HEK293T (cell line): ENCODE measurements at regions not wholly inside any gene's neighbourhood (a gene's known extent, or its start where the extent isn't known, plus 50 kb on each side); places are given as distances from the start of the nearest gene placed in this dataset.
"Not testable (repeated sequence)": the region's sequence is repeated elsewhere in the genome, so short reads cannot be mapped to it uniquely, and the experiment has no call there.

Experiments used
- CTCF ChIA-PET: fragments of 350-600 bp; formaldehyde crosslinking; extraction: SDS; loops from one replicate; lab custom pipeline; 2021; ENCODE audit warnings: antibody characterized with exemption, inconsistent platforms; lab: Yijun Ruan, JAX
- POLR2A ChIA-PET: fragments of 350-600 bp; formaldehyde crosslinking; extraction: SDS; loops from one replicate; lab custom pipeline; 2020; ENCODE audit warnings: antibody characterized with exemption, inconsistent platforms; lab: Yijun Ruan, JAX
- DNase-seq: peaks from one replicate; pipeline ENCODE4 v3.0.0; 2012; ENCODE audit warnings: mixed read lengths; ENCODE audit errors: extremely low spot score
- ARNT ChIP-seq: fragments of 450-650 bp; IDR thresholded peaks from 2 replicates; pipeline ENCODE4 v1.6.1; 2017; ENCODE audit warnings: mild to moderate bottlenecking
- BHLHE40 ChIP-seq: fragments of 450-650 bp; IDR thresholded peaks from 2 replicates; pipeline ENCODE4 v1.6.1; 2016; ENCODE audit warnings: mild to moderate bottlenecking, moderate library complexity, borderline replicate concordance
- CTBP1 ChIP-seq: fragments of 450-650 bp; IDR thresholded peaks from 2 replicates; pipeline ENCODE4 v1.6.1; 2016; ENCODE audit warnings: borderline replicate concordance
- ELF4 ChIP-seq: fragments of 450-650 bp; IDR thresholded peaks from 2 replicates; pipeline ENCODE4 v1.6.1; 2017; ENCODE audit warnings: antibody characterized with exemption
- FOXA1 ChIP-seq: fragments of 450-650 bp; IDR thresholded peaks from 2 replicates; pipeline ENCODE4 v1.6.1; 2016; ENCODE audit warnings: mild to moderate bottlenecking
- FOXK2 ChIP-seq: fragments of 450-650 bp; IDR thresholded peaks from 2 replicates; pipeline ENCODE4 v1.6.1; 2016; ENCODE audit warnings: mild to moderate bottlenecking
- FOXM1 ChIP-seq: fragments of 450-650 bp; IDR thresholded peaks from 2 replicates; pipeline ENCODE4 v1.6.1; 2017; ENCODE audit warnings: mild to moderate bottlenecking, borderline replicate concordance
- HDGF ChIP-seq: fragments of 450-650 bp; IDR thresholded peaks from 2 replicates; pipeline ENCODE4 v1.6.1; 2017; ENCODE audit warnings: antibody characterized with exemption, borderline replicate concordance
- L3MBTL2 ChIP-seq: fragments of 450-650 bp; conservative IDR thresholded peaks from 2 replicates; pipeline ENCODE4 v1.6.1; 2016; ENCODE audit warnings: mild to moderate bottlenecking
- LEF1 ChIP-seq: fragments of 450-650 bp; IDR thresholded peaks from 2 replicates; pipeline ENCODE4 v1.6.1; 2017; ENCODE audit warnings: mild to moderate bottlenecking, borderline replicate concordance
- NFRKB ChIP-seq: fragments of 450-650 bp; IDR thresholded peaks from 2 replicates; pipeline ENCODE4 v1.6.1; 2016; ENCODE audit warnings: mild to moderate bottlenecking, moderate library complexity
- SP1 ChIP-seq: fragments of 450-650 bp; IDR thresholded peaks from 2 replicates; pipeline ENCODE4 v1.6.1; 2017
- SUZ12 ChIP-seq: fragments of 450-650 bp; IDR thresholded peaks from 2 replicates; pipeline ENCODE4 v1.6.1; 2016; ENCODE audit warnings: mild to moderate bottlenecking
- TARDBP ChIP-seq: fragments of 450-650 bp; IDR thresholded peaks from 2 replicates; pipeline ENCODE4 v1.6.1; 2016
- ZNF384 ChIP-seq: fragments of 450-650 bp; IDR thresholded peaks from 2 replicates; pipeline ENCODE4 v1.6.1; 2016
- TF ChIP-seq, protein P1 (sequence below): fragments of 450-650 bp; IDR thresholded peaks from 2 replicates; pipeline ENCODE4 v1.6.1; 2016

DNA sequence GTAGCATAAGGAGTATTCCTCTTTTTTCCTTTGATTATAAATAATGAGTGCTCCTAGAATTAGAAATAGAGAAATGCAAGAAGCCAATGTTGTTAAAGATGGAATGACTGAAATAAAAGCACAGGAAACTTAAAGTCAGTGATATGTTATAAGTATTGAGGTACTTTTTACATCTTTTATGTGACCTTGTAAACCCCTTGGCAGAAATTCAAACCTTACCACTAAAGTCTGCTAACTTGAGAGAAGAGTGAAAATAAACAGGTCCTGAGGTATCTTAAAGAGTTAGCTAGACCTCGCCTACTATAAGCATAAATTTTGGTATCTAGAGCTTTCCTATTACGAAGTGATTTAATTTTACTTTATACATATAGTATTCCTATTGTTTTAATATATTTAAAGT lies 188.2 kb downstream of the DKK1 start:
- ChIA-PET CTCF (interaction anchor here (0.6 kb wide), 1 partner anchor 1696 kb away, joined by 3 read pairs; no protein-coding TSS in a partner anchor), POLR2A (interaction anchor here (0.6 to 1.1 kb wide), 2 partner anchors 194 to 274 kb away, joined by 3 to 5 read pairs; no protein-coding TSS in a partner anchor)
- no peak for DNase-seq
- TF ChIP-seq ARNT (no peak), SP1 (no peak), FOXK2 (no peak), TARDBP (no peak), NFRKB (no peak), CTBP1 (no peak), BHLHE40 (no peak), SUZ12 (no peak), FOXA1 (no peak), ELF4 (no peak)
- TF ChIP-seq, protein P1, sequence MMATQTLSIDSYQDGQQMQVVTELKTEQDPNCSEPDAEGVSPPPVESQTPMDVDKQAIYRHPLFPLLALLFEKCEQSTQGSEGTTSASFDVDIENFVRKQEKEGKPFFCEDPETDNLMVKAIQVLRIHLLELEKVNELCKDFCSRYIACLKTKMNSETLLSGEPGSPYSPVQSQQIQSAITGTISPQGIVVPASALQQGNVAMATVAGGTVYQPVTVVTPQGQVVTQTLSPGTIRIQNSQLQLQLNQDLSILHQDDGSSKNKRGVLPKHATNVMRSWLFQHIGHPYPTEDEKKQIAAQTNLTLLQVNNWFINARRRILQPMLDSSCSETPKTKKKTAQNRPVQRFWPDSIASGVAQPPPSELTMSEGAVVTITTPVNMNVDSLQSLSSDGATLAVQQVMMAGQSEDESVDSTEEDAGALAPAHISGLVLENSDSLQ = no peak

DNA sequence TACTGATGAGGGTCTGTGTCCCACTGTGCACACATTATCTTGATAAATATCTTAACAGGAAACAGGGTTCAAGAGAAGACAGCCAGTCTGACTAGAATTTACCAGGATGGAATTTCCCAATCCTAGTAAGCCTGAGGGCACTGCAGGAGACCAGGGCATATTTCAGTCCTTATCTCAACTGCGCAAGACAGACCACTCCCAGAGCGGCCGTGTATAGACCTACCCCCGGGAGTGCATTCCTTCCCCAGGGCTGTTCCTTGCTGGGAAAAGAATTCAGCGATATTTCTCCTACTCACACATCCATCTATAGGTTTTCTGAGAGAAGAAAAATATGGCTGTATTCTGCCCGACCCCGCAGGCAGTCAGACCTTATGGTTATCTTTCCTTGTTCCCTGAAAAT lies 191.3 kb downstream of the DKK1 start:
- DNase-seq, POLR2A ChIA-PET, CTCF ChIA-PET: not testable (repeated sequence)

DNA sequence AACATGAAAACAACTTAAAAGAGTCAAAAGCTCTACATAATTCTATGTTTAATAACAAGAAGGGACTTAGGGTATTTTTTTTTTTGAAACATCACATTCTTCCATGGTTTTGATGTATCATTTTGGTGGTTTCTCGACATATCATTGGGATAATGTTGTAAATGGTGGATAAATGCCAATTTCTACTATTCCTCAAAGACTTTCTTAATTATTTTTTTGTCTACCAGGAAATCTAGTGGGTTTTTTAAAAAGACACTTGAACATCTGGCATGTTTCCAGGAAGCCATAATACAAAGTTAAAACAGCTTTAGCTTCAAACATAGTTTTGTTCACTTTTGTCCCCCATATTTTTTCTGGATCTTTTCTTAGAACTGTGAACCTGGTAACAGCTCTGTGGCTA lies 200.4 kb downstream of the DKK1 start:
- ChIA-PET POLR2A (no interaction called here), CTCF (no interaction called here)
- TF ChIP-seq BHLHE40 (no peak), NFRKB (no peak), L3MBTL2 (no peak), FOXK2 (no peak), ELF4 (no peak), SUZ12 (no peak), TARDBP (no peak), CTBP1 (no peak), ARNT (no peak), HDGF (no peak), FOXA1 (no peak), SP1 (no peak), ZNF384 (no peak), FOXM1 (no peak), LEF1 (no peak)
- TF ChIP-seq, protein P1 = no peak
- no peak for DNase-seq

DNA sequence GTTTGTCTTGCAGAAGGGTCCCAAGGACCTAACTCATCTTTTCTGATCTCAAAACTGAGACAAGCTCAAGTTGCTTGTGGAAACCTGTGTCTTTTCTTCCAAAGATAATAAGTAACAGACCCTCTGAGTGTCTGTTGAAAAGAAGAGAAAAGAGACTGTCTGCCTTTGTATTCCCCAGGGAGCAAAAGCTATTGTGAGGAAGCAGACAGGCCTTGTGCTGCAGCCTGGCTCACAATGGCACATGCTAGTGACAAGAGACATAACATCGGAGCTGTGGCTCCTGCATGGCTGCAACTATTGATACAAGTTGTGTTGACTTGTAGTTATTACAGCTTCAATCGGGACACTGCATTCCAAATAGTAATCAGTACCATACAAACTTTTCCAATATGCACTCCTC lies 202.9 kb downstream of the DKK1 start:
- no peak for DNase-seq
- ChIA-PET POLR2A (no interaction called here), CTCF (no interaction called here)
- TF ChIP-seq CTBP1 (no peak), L3MBTL2 (no peak), NFRKB (no peak), ZNF384 (no peak), ARNT (no peak), SUZ12 (no peak), BHLHE40 (no peak), LEF1 (no peak), SP1 (no peak), TARDBP (no peak), HDGF (no peak), FOXA1 (no peak), ELF4 (no peak), FOXK2 (no peak), FOXM1 (no peak)
- TF ChIP-seq, protein P1 = no peak

DNA sequence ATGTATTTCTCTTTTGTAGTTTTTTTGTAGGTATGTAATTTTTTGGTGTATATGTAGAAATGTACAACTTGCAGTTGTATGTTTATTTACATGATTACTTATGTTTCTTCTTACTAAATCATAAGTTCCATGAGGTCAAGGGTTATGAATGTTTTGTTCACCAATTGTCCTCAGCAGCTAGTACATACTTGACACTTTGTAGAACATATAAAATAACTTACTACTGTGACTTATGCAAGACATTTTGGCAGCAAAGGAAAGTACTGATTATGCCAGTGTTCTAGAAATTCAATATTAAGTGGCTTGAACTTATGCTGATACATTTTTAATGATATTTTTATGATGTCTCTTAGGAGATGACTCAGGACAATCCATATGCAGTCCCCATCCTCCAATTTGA lies 209.6 kb downstream of the DKK1 start:
- ChIA-PET CTCF (no interaction called here), POLR2A (no interaction called here)
- no peak for DNase-seq

DNA sequence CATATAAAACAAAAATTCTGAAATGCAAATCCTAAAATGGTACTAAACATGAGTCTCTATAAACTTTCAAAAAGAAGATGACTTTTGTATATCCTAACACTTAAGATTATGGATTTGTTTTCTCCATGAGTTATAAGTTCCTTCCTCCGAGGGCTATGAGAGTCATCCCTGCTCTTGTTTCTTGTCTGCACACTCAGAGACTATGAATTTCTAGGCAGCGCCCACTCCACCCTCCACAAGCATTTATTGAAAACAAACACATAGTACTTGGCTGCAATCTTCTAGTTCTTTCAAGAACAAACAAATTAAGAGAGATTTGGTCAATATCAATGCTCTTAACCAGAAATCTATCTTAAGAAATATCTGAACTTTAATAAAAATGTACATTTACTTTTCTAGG lies 211.7 kb downstream of the DKK1 start:
- CTCF ChIA-PET = interaction anchor here (1.1 kb wide), 1 partner anchor 212 kb away, joined by 3 read pairs; the partner anchor contains the start of gene DKK1
- POLR2A ChIA-PET = no interaction called here
- no peak for DNase-seq
- TF ChIP-seq NFRKB (no peak), FOXM1 (no peak), L3MBTL2 (no peak), LEF1 (no peak), SUZ12 (no peak), ELF4 (no peak), BHLHE40 (no peak), CTBP1 (no peak), ZNF384 (no peak), ARNT (no peak), SP1 (no peak), FOXA1 (no peak), FOXK2 (no peak)
- TF ChIP-seq, protein P1 = no peak

More for the DNA sequence above, 209.6 kb downstream of the DKK1 start:
- TF ChIP-seq LEF1 = no peak
- no peak for TF ChIP-seq FOXK2
- TF ChIP-seq FOXM1 = no peak
- no peak for TF ChIP-seq TARDBP
- no peak for TF ChIP-seq HDGF
- TF ChIP-seq ZNF384 = no peak
- TF ChIP-seq NFRKB = no peak
- TF ChIP-seq ELF4 = no peak
- no peak for TF ChIP-seq BHLHE40
- TF ChIP-seq ARNT = no peak
- TF ChIP-seq SP1 = no peak
